HG02885 (cell line): ENCODE measurements at regions not wholly inside any gene's neighbourhood (a gene's known extent, or its start where the extent isn't known, plus 50 kb on each side); places are given as distances from the start of the nearest gene placed in this dataset.

Experiments used
- ATAC-seq: cut with Tn5 transposase; IDR thresholded peaks from one replicate; pipeline ENCODE4 v1.9.1; 2021; ENCODE audit warnings: mild to moderate bottlenecking; ENCODE audit not compliant: unreplicated experiment, poor library complexity

- ATAC-seq, result no peak
Measured at GRCh38 chr14:38090506-38090905, 117.2 kb upstream of the SSTR1 start.

- no peak for ATAC-seq
Measured at GRCh38 chr14:38098074-38098836, 109.4 kb upstream of the SSTR1 start.

- no peak for ATAC-seq
Measured at GRCh38 chr14:38101679-38102078, 106.0 kb upstream of the SSTR1 start.

GRCh38 chr14:38103542-38104225 lies 104.0 kb upstream of the SSTR1 start:
- ATAC-seq, result no peak

GRCh38 chr14:38105106-38105702 lies 102.5 kb upstream of the SSTR1 start:
- ATAC-seq, result no peak

GRCh38 chr14:38107216-38107631 lies 100.5 kb upstream of the SSTR1 start:
- peak; percentile 68 for ATAC-seq

GRCh38 chr14:38108681-38109080 lies 99.0 kb upstream of the SSTR1 start:
- no peak for ATAC-seq

GRCh38 chr14:38110258-38110657 lies 97.4 kb upstream of the SSTR1 start:
- no peak for ATAC-seq

GRCh38 chr14:38111046-38111445 lies 96.7 kb upstream of the SSTR1 start:
- no peak for ATAC-seq

GRCh38 chr14:38113546-38113945 lies 94.2 kb upstream of the SSTR1 start:
- ATAC-seq, result no peak

- no peak for ATAC-seq
Measured at GRCh38 chr14:38116895-38117294, 90.8 kb upstream of the SSTR1 start.

GRCh38 chr14:38120109-38120508 lies 87.6 kb upstream of the SSTR1 start:
- no peak for ATAC-seq

GRCh38 chr14:38121320-38122020 lies 86.2 kb upstream of the SSTR1 start:
- no peak for ATAC-seq

GRCh38 chr14:38122241-38122640 lies 85.5 kb upstream of the SSTR1 start:
- no peak for ATAC-seq

- no peak for ATAC-seq
Measured at GRCh38 chr14:38124506-38124905, 83.2 kb upstream of the SSTR1 start.

- ATAC-seq, result no peak
Measured at GRCh38 chr14:38125481-38126037, 82.1 kb upstream of the SSTR1 start.

- ATAC-seq, result no peak
Measured at GRCh38 chr14:38127356-38127755, 80.3 kb upstream of the SSTR1 start.

GRCh38 chr14:38127784-38128183 lies 79.9 kb upstream of the SSTR1 start:
- ATAC-seq, result no peak

- ATAC-seq, result no peak
Measured at GRCh38 chr14:38128640-38129039, 79.1 kb upstream of the SSTR1 start.

GRCh38 chr14:38129192-38129591 lies 78.5 kb upstream of the SSTR1 start:
- no peak for ATAC-seq

GRCh38 chr14:38129705-38130104 lies 78.0 kb upstream of the SSTR1 start:
- ATAC-seq, result no peak
